Gastrocnemius medialis (tissue), 4 donors: ENCODE measurements at regions not wholly inside any gene's neighbourhood (a gene's known extent, or its start where the extent isn't known, plus 50 kb on each side); places are given as distances from the start of the nearest gene placed in this dataset.

Experiments used
- POLR2A ChIP-seq, 2 donors: fragments of 450-650 bp; IDR thresholded peaks; one replicate each; pipeline ENCODE4 v1.6.1; 2017; ENCODE audit warnings: antibody characterized with exemption in 2 of 2, mild to moderate bottlenecking in 2 of 2, moderate library complexity in 2 of 2
- TF ChIP-seq, protein P1 (sequence below), 5 experiments: fragments of 450-650 bp in 3 of 5; fragments of 200-600 bp in 2 of 5; sonication (generic) in 2 of 5; IDR thresholded peaks in 4 of 5; conservative IDR thresholded peaks in 1 of 5; 1 replicate in 4 of 5; 2 replicates in 1 of 5; pipeline ENCODE4 v1.5.1; 2016 to 2019; ENCODE audit warnings: antibody characterized with exemption in 5 of 5, mild to moderate bottlenecking in 3 of 5, moderate library complexity in 3 of 5

DNA sequence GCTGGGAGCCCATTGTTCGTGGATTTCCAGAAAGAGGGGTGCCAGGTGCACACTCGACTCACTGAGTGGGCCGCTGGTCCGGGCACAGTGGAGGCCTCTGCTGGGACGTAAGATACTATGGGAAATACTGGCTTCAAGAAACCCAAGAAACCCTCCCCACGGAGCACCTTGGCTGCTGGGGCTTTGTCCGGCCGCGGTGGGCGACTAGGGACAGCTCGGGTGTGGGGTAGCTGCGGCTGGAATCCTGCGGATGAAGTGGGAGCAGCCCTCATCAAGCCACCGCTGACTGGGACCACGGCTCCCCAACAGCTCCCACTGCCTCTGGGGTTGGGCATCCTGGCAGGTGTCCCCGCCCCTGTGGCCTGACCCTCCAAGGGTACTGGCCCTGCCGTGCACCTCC is 69.5 kb upstream of the GATA5 start:
- TF ChIP-seq, protein P1, sequence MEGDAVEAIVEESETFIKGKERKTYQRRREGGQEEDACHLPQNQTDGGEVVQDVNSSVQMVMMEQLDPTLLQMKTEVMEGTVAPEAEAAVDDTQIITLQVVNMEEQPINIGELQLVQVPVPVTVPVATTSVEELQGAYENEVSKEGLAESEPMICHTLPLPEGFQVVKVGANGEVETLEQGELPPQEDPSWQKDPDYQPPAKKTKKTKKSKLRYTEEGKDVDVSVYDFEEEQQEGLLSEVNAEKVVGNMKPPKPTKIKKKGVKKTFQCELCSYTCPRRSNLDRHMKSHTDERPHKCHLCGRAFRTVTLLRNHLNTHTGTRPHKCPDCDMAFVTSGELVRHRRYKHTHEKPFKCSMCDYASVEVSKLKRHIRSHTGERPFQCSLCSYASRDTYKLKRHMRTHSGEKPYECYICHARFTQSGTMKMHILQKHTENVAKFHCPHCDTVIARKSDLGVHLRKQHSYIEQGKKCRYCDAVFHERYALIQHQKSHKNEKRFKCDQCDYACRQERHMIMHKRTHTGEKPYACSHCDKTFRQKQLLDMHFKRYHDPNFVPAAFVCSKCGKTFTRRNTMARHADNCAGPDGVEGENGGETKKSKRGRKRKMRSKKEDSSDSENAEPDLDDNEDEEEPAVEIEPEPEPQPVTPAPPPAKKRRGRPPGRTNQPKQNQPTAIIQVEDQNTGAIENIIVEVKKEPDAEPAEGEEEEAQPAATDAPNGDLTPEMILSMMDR (IDR thresholded peaks at IDR 0.05 in 4 of 5, conservative IDR thresholded peaks at IDR 0.05 in 1 of 5) = no peak
- TF ChIP-seq POLR2A (IDR thresholded peaks at IDR 0.05) = no peak
